HEK293T (cell line): ENCODE measurements at regions not wholly inside any gene's neighbourhood (a gene's known extent, or its start where the extent isn't known, plus 50 kb on each side); places are given as distances from the start of the nearest gene placed in this dataset.

ENCODE experiments used
- ELF4 ChIP-seq: fragments of 450-650 bp; IDR thresholded peaks from 2 replicates; pipeline ENCODE4 v1.6.1; 2017; ENCODE audit warnings: antibody characterized with exemption
- FOXA1 ChIP-seq: fragments of 450-650 bp; IDR thresholded peaks from 2 replicates; pipeline ENCODE4 v1.6.1; 2016; ENCODE audit warnings: mild to moderate bottlenecking
- FOXK2 ChIP-seq: fragments of 450-650 bp; IDR thresholded peaks from 2 replicates; pipeline ENCODE4 v1.6.1; 2016; ENCODE audit warnings: mild to moderate bottlenecking
- FOXM1 ChIP-seq: fragments of 450-650 bp; IDR thresholded peaks from 2 replicates; pipeline ENCODE4 v1.6.1; 2017; ENCODE audit warnings: mild to moderate bottlenecking, borderline replicate concordance
- HDGF ChIP-seq: fragments of 450-650 bp; IDR thresholded peaks from 2 replicates; pipeline ENCODE4 v1.6.1; 2017; ENCODE audit warnings: antibody characterized with exemption, borderline replicate concordance
- LEF1 ChIP-seq: fragments of 450-650 bp; IDR thresholded peaks from 2 replicates; pipeline ENCODE4 v1.6.1; 2017; ENCODE audit warnings: mild to moderate bottlenecking, borderline replicate concordance
- SUZ12 ChIP-seq: fragments of 450-650 bp; IDR thresholded peaks from 2 replicates; pipeline ENCODE4 v1.6.1; 2016; ENCODE audit warnings: mild to moderate bottlenecking

GRCh38 chr1:38558500-38559445 lies 300.8 kb downstream of the RRAGC start:
- TF ChIP-seq ELF4: no peak
- TF ChIP-seq FOXA1: no peak
- no peak for TF ChIP-seq FOXK2
- no peak for TF ChIP-seq FOXM1
- no peak for TF ChIP-seq LEF1
- no peak for TF ChIP-seq HDGF
- no peak for TF ChIP-seq SUZ12
